Stimulated activated CD4-positive, alpha-beta T cell treated with anti-CD3 and anti-CD28 coated beads, Interleukin-4, amount 100 ng/mL, for 4 hours (primary cell): ENCODE measurements at regions not wholly inside any gene's neighbourhood (a gene's known extent, or its start where the extent isn't known, plus 50 kb on each side); places are given as distances from the start of the nearest gene placed in this dataset.

Experiments
- DNase-seq, 2 experiments: peaks; one replicate each; pipeline ENCODE4 v3.0.0-alpha.2; 2020

DNA sequence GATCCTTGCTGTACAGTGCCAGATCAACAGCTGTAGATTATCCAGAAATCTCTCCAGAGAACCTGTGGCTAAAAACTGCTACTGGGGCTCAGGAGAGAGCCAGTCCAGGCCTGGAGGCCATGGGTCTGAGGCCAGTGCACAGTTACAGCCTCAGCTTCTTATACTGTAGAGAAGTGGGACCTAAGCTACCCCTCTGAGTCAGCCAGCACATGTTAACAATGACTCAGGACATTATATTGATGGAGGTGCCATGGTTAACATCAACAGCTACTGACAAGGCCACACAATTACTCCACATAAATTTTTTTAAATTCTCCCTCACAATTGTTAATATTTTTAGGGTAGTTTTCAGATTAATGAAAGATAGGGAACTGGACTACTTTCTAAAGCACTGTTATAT lies 138.5 kb downstream of the RBM26 start:
- no peak for DNase-seq

DNA sequence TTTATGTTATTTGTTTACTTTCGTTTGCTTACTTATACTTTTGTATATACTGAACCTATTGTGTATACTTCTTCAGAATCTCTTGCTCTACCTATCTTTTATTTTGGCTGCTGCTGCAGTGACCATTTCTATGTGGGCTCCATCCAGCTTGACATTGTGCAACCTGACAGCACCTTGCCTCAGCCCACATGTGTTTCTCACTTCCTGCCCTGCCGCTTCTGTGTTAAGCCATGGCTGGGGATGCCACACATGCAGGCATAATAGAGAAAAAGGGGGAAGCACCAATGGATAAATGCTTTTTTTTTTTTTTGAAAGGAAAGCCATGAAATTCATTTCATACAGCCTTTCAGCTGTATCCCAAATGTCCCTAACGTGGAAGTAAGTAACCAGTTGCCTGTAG lies 147.6 kb downstream of the RBM26 start:
- DNase-seq: no peak

DNA sequence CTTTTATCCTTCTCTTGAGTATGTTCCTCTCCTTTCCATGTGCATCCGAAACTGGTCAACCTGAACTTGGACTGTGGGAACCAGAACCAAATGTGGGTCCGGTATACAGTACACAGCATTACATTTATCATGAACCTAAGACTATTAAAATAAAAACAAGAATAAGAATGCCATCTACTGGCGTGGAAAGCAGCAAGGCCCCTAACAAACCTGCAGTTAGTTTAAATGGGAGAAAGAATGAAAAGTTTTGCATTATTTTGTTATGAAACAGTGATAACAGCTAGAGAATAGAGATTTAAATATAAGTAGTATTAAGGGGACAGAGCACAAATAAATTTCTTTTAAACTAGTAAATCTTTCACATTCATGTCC lies 159.5 kb downstream of the RBM26 start:
- no peak for DNase-seq

DNA sequence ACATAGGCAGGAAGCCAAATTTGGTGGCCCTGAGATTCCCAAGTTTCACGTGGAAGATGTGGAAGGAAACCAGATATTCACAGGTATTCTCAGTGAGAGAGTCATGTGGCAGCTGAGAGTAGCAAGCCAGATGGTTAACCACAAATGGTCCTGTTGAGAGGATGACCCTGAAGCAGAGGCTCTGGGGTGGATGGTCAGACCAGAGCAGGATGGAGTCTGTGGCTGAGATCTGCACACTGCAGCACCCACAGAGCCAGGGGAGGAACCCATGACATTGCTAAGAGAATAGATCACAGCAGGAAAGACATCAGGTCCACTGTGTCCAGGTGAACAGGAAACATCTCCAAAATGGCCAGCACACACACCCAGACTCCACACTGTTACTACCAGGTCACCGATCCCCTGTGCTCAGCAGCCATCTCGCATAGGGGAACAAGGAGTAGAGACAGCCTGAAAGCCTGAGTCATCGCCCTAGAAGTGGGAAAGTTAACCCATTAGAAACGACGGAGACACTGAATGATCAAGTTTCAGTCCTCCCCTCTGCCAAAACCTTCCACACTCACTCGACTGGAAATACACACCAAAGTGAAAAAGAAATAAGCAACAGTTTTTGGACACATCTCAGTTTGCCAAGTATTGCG lies 160.0 kb downstream of the RBM26 start:
- no peak for DNase-seq

DNA sequence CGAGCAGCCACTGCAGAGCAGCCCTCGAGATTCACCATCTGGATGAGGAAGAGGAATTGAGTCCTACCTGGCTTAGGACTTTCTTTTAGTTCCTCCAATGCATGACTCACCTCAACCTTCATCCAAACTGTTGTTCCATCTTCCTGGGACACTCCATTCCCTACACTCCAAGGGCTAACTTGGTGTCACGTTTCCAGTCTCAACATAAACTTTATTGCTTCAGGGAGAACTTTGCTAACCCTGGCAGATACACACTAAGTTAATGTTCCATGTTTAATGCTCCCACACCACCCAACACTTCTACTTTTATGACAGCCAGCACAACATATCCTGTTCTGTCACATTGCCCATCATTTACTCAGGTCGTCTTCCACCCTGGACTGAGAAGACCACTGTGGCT lies 164.4 kb downstream of the RBM26 start:
- DNase-seq: no peak

DNA sequence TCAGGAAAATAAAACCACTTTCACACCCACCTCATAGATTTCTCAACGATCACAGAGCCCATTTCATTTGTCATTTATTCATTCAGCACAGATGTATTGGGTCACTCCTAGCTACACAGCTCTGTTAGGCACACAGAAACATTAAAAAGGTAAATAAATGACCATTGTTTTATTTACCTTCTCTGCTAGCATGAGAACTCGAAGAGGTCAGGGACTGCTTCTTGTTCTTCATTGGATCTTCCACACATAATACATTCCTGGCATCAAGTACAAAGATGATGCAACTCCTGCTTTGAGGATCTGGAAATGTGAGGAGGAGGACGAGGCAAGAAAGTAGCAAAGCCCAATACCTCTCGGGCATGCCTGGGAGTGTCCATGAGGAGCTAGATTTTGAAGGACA lies 168.1 kb downstream of the RBM26 start:
- DNase-seq: no peak

DNA sequence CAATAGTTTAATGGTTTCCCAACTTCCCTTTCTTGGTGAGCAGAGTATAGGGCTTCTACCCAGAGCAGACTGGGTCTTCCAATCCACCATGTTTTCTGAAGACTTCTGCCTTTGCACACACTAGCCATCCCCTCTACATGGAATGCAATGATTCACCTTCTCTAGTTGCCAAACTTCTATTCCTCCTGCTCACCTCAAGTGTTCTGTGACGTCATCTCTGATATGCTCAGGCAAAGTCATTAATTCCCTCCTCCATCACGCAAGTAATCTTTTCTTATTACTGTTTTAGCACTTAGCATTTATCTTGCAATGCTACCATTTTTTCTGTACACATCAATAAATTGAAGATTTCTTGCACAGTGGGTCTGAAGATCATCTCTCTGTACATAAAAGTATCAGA lies 174.2 kb downstream of the RBM26 start:
- no peak for DNase-seq

DNA sequence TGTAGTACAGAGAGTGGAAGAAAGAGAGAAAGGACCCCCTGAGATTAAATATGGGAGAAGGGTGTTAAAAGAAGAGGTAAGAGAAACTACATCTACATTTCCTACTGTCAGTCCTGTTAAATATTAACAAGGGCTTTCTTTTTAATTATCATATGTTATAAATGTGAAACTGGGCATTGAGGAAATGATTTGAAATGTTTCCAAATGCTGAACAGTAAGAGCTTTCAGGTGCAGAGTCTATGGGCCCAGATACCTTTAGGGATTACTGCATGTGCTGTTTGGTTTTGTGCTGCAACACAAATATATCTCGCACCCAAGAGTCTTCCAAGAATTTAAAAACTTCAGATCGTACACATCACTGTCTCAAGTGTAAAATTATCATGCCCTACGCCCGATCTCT lies 176.3 kb downstream of the RBM26 start:
- DNase-seq: no peak

DNA sequence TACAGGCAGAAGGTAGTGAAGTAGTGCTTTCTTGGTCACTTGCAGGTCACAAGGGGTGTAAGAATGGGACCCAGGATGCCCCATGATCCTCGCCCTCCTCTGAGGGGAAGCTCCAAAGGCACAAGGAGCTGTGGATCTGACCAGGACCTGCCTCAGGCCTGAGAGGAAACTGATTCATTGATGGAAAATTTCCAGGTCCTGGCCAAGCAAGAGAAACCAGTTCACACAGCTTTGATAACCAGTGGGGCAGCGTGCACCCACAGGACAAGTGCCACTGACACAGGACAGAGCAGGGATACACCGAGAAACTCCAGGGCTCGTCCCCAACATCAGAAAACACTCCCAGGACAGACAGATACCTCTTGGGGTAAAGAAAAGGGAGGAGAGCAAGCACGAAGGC lies 177.1 kb downstream of the RBM26 start:
- no peak for DNase-seq

DNA sequence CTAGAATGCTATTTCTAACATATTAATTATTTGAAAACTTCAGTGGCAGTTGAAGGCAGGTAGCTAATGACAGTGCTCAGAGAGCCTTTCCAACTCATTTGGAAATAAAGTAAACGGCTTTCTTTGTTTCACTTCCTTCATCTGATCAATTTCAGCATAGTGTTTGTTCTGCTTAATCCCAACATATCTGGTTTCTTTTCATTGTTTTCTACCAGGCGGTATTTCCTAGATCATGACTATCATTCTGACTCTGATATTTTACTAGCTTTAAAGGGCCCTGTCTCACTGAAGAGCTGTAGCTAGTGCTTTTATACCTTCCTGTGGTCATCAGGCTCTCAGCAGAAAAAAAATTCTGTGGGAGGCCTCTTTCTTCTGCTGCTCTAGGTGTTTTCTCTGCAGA lies 178.6 kb downstream of the RBM26 start:
- no peak for DNase-seq

DNA sequence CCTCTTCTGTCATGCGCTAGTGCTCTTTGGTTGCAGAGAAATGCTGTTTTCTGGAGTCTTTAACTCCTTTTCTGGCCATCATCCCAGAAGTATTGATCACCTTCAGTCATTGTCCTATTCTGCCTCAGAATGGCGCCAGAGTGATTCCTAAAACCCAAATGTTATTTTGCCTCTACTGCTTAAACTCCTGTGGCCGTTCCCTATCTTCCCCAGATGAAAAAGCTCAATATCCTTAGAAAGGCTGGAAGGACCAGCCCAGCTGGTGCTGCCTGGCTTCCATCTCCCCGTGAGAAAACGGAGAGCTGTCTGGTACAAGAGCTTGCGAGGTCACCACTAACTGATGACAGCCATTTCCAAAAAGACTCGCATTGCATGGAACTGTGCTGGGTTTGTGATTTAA lies 179.1 kb downstream of the RBM26 start:
- no peak for DNase-seq

DNA sequence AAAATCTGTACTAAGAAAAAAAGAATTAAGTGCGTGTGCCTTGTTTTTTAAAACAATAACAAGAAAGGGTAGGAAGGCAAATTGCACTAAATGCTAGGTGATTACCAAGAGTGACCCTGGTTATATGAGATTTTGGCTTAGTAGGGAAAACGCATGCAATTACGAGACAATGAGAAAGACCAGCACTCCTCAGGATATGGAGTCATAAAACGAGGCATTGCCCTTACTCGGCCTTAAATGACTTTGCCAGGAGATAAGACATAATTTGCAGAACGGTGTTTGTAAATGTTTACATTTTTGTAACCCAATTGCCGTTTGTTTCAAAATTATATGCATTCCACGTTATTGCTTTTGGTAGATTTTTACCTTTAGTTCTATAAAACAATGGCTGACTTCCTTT lies 179.8 kb downstream of the RBM26 start:
- no peak for DNase-seq

DNA sequence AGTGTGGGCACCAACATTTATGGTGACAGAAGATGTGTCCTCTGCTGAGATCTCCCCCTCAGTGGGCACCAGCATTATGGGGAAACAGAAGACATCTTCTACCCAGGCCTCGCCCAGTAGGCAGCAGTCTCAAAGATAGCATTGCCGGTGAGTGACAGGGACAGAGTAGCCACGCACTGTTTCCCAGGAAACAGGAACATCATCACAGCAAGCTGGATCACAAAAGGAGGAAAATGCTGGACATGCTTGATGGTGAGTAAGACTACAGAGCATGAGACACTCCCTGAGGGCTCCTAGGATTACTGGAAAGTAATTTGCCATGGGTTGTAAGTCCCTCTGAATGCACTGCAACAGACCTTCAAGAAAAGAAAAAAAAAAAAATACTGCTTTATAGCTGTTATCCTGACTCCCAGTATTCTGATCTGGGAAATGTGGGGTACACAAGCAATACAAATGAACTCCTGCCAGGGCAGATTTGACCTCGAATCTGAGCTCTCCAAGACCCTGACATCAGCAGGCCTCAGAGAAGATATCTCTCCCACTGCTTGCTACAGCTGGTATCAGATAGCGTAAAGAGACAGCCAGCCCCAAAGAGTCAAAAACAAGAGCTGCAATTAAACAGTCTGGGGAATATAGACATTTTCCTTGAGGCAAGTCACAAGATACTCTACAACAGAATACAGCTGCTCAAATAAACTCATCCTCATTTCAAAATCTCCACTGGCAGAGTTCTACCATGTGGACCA lies 180.4 kb downstream of the RBM26 start:
- DNase-seq: no peak

DNA sequence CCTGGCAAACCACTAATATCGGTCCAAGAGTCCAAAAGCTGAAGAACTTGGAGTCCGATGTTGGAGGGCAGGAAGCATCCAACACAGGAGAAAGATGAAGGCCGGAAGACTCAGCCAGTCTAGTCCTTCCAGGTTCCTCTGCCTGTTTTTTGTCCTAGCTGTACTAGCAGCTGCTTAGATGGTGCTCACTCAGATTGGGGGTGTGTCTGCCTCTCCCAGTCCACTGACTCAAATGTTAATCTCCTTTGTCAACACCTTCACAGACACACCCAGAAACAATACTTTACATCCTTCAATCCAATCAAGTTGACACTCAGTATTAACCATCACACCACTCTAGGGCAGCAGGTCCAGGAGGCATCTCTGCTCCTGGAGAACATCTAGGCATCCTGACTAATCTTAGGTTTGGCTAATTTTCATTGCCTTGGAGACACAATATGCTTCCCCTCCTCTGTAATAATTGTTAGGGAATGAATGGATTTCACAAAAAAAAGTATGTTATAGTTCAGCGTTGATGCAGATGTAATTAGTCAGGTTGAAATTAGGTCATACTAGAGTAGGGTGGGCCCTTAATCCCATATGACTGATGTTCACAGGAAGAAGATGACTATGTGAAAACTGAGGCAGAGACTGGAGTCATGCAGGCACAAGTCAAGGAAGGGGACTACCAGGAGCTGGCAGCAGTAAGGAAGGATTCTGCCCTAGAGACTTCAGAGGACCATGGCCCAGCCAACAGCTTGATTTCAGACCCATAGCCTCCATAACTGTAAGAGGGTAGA lies 183.4 kb downstream of the RBM26 start:
- DNase-seq: no peak

DNA sequence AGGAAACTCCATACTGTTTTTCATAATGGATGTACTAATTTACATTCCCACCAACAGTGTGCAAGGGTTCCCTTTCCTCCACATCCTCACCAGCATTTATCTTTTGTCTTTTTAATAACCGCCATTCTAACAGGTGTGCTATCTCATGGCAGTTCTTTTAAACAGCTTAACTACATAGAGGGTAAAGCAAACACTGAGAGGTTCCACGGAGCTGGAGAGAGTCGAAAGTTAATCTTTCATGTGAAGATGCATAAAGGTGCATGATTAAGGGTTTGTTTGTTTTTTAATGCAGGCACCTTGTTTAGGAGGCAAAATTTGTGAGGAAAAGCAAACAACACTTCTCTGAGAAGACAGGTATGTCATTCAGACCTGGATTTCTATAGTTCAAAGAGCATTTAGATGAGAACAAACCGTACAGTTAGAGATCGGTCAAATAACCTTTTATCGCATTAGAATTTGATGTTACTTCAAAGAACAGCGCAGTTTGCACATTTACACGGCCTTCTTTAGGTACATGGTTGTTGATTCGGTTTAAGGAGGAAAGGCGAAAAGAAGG lies 193.9 kb downstream of the RBM26 start:
- DNase-seq: no peak

DNA sequence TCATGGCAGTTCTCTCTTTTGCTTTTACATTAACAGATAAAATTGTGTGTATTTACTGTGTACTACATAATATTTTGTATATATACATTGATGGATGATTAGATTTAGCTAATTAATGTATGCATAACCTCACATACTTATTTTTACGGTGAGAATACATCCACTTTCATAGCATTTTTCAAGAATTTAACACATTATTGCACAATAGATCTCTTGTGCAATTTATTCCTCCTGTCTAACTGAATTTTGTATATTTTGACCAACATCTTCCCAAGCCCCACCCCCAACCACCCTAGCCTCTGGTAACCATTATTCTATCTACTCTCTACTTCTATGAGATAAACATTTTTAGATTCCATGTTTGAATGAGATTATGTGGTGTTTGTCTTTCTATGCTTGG lies 194.7 kb downstream of the RBM26 start:
- DNase-seq: no peak

DNA sequence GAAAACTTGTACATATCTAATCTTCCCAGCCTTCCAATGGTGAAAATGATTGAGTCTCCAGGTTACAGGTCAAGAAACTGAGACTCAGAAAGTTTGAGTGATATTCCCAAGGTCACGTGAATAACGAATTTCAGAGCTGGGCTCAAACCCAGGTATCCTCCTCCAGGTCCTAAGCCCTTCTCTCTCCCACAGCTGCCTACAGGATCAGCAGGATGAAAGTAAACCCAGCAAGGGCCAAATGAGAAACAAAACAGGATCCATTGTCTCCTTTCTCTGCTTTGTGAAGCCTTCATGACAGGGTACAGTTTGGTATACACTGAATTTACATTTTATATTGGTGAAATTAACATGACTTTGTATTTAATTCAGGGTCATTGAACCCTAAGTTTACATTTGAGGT lies 208.1 kb downstream of the RBM26 start:
- DNase-seq: no peak

DNA sequence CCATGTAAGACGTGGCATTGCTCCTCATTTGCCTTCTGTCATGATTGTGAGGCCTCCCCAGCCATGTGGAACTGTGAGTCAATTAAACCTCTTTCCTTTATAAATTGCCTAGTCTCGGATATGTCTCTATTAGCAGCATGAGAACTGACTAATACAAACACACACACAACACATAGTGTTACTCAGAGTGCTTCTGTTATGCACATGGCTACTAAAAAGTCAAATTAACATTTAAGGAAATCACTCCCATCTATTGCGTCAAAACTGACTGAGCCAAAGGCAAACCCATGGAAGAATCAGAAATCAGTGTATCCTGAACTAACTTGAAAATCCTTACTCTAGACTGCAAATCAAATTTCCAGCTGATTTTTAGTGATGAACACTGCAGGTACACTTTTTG lies 209.2 kb downstream of the RBM26 start:
- no peak for DNase-seq

DNA sequence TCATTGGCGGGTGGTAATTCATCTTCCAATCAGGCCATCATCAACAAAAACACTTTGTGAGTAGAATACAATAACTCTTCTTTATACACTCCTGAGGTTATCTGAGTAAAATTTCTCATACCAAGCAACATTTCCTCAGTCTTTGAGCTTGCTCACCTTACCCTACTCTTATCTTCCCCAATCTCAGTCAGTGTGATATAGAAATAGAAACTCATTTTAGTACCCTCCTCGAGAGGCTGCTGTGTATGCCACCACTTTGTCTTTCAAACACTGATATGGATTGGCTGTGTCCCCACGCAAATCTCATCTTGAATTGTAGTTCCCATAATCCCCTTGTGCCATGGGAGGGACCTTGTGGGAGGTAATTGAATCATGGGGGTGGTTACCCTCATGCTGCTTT lies 209.7 kb downstream of the RBM26 start:
- DNase-seq: no peak

DNA sequence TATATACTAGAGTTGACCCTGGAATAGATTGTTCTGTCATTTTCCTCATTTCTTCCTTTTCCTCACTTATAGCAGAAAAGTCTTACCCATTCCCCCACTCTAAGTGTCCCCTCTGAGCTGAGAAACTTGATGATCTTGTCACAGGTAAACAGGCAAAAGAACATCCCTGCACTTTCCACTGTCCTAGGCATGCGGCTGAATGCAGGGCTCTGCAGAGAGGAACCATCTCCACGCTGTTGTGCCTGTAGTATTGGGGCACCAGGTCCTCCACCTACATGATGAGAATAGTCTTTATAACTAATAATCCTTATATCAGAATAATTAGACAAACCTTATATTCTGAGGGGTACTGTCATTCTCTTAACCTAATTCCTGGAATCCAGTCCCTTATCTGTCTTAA lies 211.3 kb downstream of the RBM26 start:
- no peak for DNase-seq

DNA sequence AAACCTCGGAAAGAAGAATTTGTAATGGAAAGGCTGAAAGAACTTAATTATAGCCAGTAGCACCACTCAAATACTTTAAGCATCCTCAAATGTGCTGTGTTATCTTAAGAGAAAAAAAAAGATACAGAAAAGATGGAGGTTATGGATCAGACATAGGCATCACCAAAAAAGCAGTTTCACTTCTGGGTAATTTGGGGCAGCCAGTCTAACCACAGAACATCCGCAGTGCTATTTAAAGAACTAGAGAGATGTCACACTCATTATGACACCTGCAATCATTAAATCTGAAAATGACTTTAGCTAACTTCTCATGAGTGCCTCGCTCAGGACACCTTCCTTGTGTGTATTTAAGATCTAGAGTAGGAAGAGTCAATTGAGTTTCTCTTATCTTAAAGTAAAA lies 211.8 kb downstream of the RBM26 start:
- DNase-seq: peak in 1 of 2 experiments; percentile 27

DNA sequence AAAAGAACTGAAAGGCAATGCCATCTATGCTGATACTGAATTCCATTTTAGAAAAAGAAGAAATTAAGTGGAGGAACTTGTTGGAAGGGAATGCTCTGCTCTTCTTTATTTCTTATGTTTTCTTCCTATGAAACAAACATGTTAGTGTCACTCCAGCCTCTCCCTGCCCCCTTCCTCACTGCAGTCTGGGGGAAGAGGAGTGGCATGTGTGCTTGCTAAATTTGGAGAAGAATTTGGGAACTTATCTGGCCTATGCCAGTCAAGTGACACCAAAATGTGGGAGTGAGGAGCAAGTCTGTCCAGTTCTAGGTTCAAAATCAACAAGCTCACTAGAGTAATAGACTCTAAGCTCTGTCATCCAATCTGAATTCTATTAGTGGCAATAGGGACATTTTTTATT lies 214.6 kb downstream of the RBM26 start:
- DNase-seq: no peak

DNA sequence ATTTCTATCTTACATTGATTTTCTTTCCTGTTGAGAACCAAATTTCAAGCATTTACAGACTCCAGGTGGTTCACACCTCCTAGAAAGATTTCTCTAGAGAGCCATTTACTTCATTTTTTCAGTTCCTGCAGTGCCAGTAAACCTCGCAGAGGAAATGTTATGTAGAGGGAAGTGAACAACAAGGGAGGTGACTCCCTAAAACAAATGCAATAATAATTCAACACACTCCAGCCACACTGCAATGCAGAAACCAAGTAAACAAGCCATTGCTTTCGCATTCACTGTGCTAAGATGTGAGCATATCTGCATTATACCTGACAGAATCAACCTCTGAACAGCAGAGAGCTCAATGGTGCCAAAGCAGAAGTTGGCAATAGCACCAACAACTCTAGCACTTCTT lies 215.1 kb downstream of the RBM26 start:
- DNase-seq: no peak
